ENCODE measurements at regions not wholly inside any gene's neighbourhood (a gene's known extent, or its start where the extent isn't known, plus 50 kb on each side); places are given as distances from the start of the nearest gene placed in this dataset.

DNA sequence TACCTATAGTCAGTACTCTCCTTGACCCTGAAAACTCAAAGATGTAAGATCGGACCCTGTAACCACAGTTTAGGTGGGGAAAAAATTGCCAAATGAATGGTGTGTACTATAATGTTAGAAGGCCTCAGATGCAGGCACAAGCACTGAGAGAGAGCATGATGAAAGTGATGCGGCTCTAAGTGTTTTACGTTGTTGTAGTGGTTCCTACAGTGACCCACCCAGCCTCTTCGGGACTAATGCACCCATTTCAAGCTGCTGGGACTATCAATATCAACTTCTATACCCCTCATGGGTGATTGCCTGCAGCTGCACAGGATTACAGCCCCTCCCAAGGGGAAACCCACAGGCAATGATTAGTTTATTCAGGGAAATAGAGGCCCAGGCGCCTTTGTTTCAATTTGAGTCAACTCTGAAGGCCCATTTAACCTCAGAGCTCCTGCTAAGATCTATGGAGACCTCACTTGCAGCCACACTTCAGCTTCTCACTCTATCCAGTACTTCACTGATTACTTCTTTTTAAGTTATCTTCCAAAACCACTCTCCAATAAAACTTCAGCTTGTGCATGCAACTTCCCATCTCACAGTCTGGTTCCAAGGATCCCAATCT, 340.7 kb downstream of the NR2F1-AS1 start:
- H3K27ac ChIP-seq (ENCODE audit: low read length in 2 of 2), result no peak overlapping the region
- peaks cover 5% of the 10 kb centered on the region for H3K9me3 Mint-ChIP-seq (ENCODE audit: insufficient read depth)
- no peaks in the 10 kb centered on the region for H3K4me1 Mint-ChIP-seq
- H3K27me3 ChIP-seq (replicated peaks in 1 of 4; ENCODE audit: control extremely low read depth in 1 of 4, control insufficient read depth in 3 of 4, insufficient read depth in 4 of 4, low read length in 3 of 4), result no peaks in the 10 kb centered on the region
- no peak overlapping the region for H3K4me2 ChIP-seq (replicated peaks; ENCODE audit: low read depth, low read length, poor library complexity, severe bottlenecking)
- no peak overlapping the region for H3K27ac Mint-ChIP-seq
- WGBS (ENCODE audit: insufficient coverage), result 78% methylated on average over 2 of the region's 5 CpGs
- H3K4me3 Mint-ChIP-seq, result no peak overlapping the region
- DNase-seq, result no peak
- H3K79me2 ChIP-seq (ENCODE audit: control insufficient read depth, insufficient read depth, low read length), result no peaks in the 10 kb centered on the region
- H4K20me1 ChIP-seq (ENCODE audit: control insufficient read depth, insufficient read depth, low read length, poor library complexity, severe bottlenecking), result no peaks in the 10 kb centered on the region
- H3K4me1 ChIP-seq (ENCODE audit: control insufficient read depth in 2 of 2, insufficient read depth in 2 of 2, low read length in 2 of 2), result no peaks in the 10 kb centered on the region
- H3K9me3 ChIP-seq (ENCODE audit: control extremely low read depth in 1 of 3, control insufficient read depth in 2 of 3, insufficient read depth in 1 of 3, low read length in 2 of 3), result no peaks in the 10 kb centered on the region
- H3K36me3 ChIP-seq (replicated peaks in 1 of 2; ENCODE audit: control extremely low read depth in 1 of 2, control insufficient read depth in 1 of 2, extremely low read depth in 1 of 2, insufficient read depth in 2 of 2, low read length in 1 of 2), result no peaks in the 10 kb centered on the region
- TF ChIP-seq, protein P1, sequence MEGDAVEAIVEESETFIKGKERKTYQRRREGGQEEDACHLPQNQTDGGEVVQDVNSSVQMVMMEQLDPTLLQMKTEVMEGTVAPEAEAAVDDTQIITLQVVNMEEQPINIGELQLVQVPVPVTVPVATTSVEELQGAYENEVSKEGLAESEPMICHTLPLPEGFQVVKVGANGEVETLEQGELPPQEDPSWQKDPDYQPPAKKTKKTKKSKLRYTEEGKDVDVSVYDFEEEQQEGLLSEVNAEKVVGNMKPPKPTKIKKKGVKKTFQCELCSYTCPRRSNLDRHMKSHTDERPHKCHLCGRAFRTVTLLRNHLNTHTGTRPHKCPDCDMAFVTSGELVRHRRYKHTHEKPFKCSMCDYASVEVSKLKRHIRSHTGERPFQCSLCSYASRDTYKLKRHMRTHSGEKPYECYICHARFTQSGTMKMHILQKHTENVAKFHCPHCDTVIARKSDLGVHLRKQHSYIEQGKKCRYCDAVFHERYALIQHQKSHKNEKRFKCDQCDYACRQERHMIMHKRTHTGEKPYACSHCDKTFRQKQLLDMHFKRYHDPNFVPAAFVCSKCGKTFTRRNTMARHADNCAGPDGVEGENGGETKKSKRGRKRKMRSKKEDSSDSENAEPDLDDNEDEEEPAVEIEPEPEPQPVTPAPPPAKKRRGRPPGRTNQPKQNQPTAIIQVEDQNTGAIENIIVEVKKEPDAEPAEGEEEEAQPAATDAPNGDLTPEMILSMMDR (IDR thresholded peaks at IDR 0.05), result no peak
- TF ChIP-seq EZH2 (IDR thresholded peaks at IDR 0.05; ENCODE audit: borderline replicate concordance, insufficient read depth, low read depth, low read length, poor library complexity, severe bottlenecking), result no peak
- POLR2A ChIA-PET, result no interaction called here
- H3K4me3 ChIP-seq (ENCODE audit: control extremely low read depth in 1 of 5, extremely low read depth in 1 of 5, insufficient read depth in 1 of 5, low read depth in 2 of 5, low read length in 4 of 5), result no peak overlapping the region
- H2AFZ ChIP-seq (ENCODE audit: insufficient read depth, low read depth, low read length, poor library complexity, severe bottlenecking), result no peak overlapping the region
- intact Hi-C loops (cut with micrococcal nuclease), result no loop called here
- CTCF ChIA-PET, result no interaction called here
- H3K27me3 Mint-ChIP-seq, result no peaks in the 10 kb centered on the region
- no peak overlapping the region for H3K9ac ChIP-seq (ENCODE audit: low read length)
- no peak for ATAC-seq (ENCODE audit: low read depth)

DNA sequence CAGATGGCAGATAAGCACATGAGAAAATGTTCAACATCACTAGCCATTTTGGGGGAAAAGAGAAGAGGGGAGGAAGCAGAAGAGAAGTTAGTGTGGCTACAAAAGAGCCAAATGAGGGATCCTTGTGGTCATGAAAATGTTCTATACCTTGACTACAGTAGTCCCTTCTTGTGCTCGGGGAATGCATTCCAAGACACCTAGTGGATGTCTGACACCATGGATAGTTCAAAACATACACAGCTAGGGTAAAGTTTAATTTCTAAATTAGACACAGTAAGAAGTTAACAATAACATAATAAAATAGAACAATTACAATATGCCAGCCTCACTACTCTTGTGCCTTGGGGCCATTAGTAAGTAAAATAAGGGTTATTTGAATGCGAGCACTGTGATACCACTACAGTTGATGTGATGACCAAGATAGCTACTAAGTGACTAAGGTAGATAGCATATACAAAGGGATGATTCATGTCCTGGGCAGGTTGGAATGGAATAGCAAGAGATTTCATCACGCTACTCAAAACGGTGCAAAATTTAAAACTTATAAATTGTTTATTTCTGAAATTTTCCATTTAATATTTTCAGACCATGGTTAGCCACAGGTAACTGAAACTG, 344.1 kb downstream of the NR2F1-AS1 start:
- Mint-ChIP-seq H3K9me3 (ENCODE audit: insufficient read depth) (peaks cover 5% of the 10 kb centered on the region), H3K27ac (no peak overlapping the region), H3K4me3 (no peak overlapping the region), H3K4me1 (no peaks in the 10 kb centered on the region), H3K27me3 (no peaks in the 10 kb centered on the region)
- Histone ChIP-seq H3K4me2 (replicated peaks; ENCODE audit: low read depth, low read length, poor library complexity, severe bottlenecking) (no peak overlapping the region), H3K4me1 (ENCODE audit: control insufficient read depth in 2 of 2, insufficient read depth in 2 of 2, low read length in 2 of 2) (no peaks in the 10 kb centered on the region), H3K27me3 (replicated peaks in 1 of 4; ENCODE audit: control extremely low read depth in 1 of 4, control insufficient read depth in 3 of 4, insufficient read depth in 4 of 4, low read length in 3 of 4) (no peaks in the 10 kb centered on the region), H3K36me3 (replicated peaks in 1 of 2; ENCODE audit: control extremely low read depth in 1 of 2, control insufficient read depth in 1 of 2, extremely low read depth in 1 of 2, insufficient read depth in 2 of 2, low read length in 1 of 2) (no peaks in the 10 kb centered on the region), H3K4me3 (ENCODE audit: control extremely low read depth in 1 of 5, extremely low read depth in 1 of 5, insufficient read depth in 1 of 5, low read depth in 2 of 5, low read length in 4 of 5) (no peak overlapping the region), H3K79me2 (ENCODE audit: control insufficient read depth, insufficient read depth, low read length) (no peaks in the 10 kb centered on the region), H4K20me1 (ENCODE audit: control insufficient read depth, insufficient read depth, low read length, poor library complexity, severe bottlenecking) (no peaks in the 10 kb centered on the region), H3K9me3 (ENCODE audit: control extremely low read depth in 1 of 3, control insufficient read depth in 2 of 3, insufficient read depth in 1 of 3, low read length in 2 of 3) (no peaks in the 10 kb centered on the region), H3K27ac (ENCODE audit: low read length in 2 of 2) (no peak overlapping the region), H2AFZ (ENCODE audit: insufficient read depth, low read depth, low read length, poor library complexity, severe bottlenecking) (no peak overlapping the region), H3K9ac (ENCODE audit: low read length) (no peak overlapping the region)
- no peak for ATAC-seq (ENCODE audit: low read depth)
- TF ChIP-seq, protein P1 (IDR thresholded peaks at IDR 0.05), result no peak
- no peak for TF ChIP-seq EZH2 (IDR thresholded peaks at IDR 0.05; ENCODE audit: borderline replicate concordance, insufficient read depth, low read depth, low read length, poor library complexity, severe bottlenecking)
- intact Hi-C loops (cut with micrococcal nuclease), result no loop called here
- 100% methylated on average over 1 of the region's 4 CpGs for WGBS (ENCODE audit: insufficient coverage)
- no peak for DNase-seq
- ChIA-PET CTCF (no interaction called here), POLR2A (no interaction called here)

All from B cell (primary cell).